ENCODE measurements at regions not wholly inside any gene's neighbourhood (a gene's known extent, or its start where the extent isn't known, plus 50 kb on each side); places are given as distances from the start of the nearest gene placed in this dataset.

DNA sequence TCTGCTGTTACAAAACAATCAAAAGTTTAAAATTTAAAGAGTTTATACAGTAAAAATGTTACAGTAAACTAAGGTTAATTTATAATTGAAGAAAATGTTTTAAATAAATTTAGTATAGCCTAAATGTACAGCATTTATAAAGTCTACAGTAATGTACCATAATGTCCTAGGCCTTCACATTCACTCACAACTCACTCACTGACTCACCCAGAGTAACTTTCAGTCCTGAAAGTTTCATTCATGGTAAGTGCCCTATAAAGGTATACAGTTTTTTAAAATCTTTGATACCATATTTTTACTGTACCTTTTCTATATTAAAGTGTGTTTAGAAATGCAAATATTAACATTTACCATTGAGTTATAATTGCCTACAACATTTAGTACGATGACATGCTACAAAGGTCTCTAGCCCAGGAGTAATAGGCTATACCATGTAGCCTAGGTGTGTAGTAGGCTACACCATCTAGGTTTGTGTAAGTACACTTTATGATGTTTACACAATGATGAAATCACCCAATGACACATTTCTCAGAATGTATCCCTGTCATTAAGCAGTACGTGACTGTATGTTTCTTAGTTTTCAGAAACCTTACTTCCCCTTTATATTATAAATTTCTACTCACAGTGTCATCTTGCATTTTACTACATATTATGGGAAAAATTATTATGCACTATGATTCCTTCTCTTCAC is 320.8 kb downstream of the ADAM29 start:
- H3K36me3 ChIP-seq (ENCODE audit: insufficient read depth, low read length) = no peaks in the 10 kb centered on the region
- H3K9me2 ChIP-seq (ENCODE audit: insufficient read depth, low read length) = no peaks in the 10 kb centered on the region
- POLR2A ChIA-PET = interaction anchor here (0.6 kb wide), 1 partner anchor 171 kb away, joined by 3 read pairs; no protein-coding TSS in a partner anchor
- H3K4me3 ChIP-seq (ENCODE audit: low read depth, low read length, poor library complexity, severe bottlenecking) = no peak overlapping the region
- peaks cover 5% of the 10 kb centered on the region; the same call in 1 of the 2 replicates for H3K9me3 ChIP-seq (ENCODE audit: low read length)
- H4K20me1 ChIP-seq (ENCODE audit: insufficient read depth, low read length) = no peaks in the 10 kb centered on the region
- TF ChIP-seq CTCF (conservative IDR thresholded peaks at IDR 0.05; ENCODE audit: low read length) (no peak), EZH2phosphoT487 (IDR thresholded peaks at IDR 0.05; ENCODE audit: borderline replicate concordance, low read depth, low read length) (no peak)
- H3K27ac ChIP-seq (ENCODE audit: low read depth, low read length, poor library complexity, severe bottlenecking) = no peak overlapping the region
- CTCF ChIA-PET (ENCODE audit: unreplicated experiment) = no interaction called here
- H3K4me1 ChIP-seq (ENCODE audit: insufficient read depth, low read length, poor library complexity, severe bottlenecking) = no peaks in the 10 kb centered on the region
- H2AFZ ChIP-seq (ENCODE audit: low read length) = no peak overlapping the region
- H3K4me2 ChIP-seq (ENCODE audit: low read length) = no peak overlapping the region
- DNase-seq (ENCODE audit: low spot score) = no peak
- intact Hi-C loops (cut with micrococcal nuclease; ENCODE audit: unreplicated experiment) = no loop called here
- no peaks in the 10 kb centered on the region for H3K79me2 ChIP-seq (ENCODE audit: insufficient read depth, low read depth, low read length)
- BruUV-seq (replicated peaks) = no TSS peak

- no peaks in the 10 kb centered on the region for H3K9me2 ChIP-seq (ENCODE audit: insufficient read depth, low read length)
- peaks cover 35% of the 10 kb centered on the region; the same call in 1 of the 2 replicates for H3K9me3 ChIP-seq (ENCODE audit: low read length)
- H3K4me1 ChIP-seq (ENCODE audit: insufficient read depth, low read length, poor library complexity, severe bottlenecking) = no peaks in the 10 kb centered on the region
- DNase-seq (ENCODE audit: low spot score) = no peak
- H4K20me1 ChIP-seq (ENCODE audit: insufficient read depth, low read length) = no peaks in the 10 kb centered on the region
- BruUV-seq (replicated peaks) = no TSS peak
- intact Hi-C loops (cut with micrococcal nuclease; ENCODE audit: unreplicated experiment) = no loop called here
- POLR2A ChIA-PET = no interaction called here
- no peak overlapping the region for H3K4me3 ChIP-seq (ENCODE audit: low read depth, low read length, poor library complexity, severe bottlenecking)
- no peak overlapping the region for H3K27ac ChIP-seq (ENCODE audit: low read depth, low read length, poor library complexity, severe bottlenecking)
- H3K4me2 ChIP-seq (ENCODE audit: low read length) = no peak overlapping the region
- no peaks in the 10 kb centered on the region for H3K79me2 ChIP-seq (ENCODE audit: insufficient read depth, low read depth, low read length)
- H2AFZ ChIP-seq (ENCODE audit: low read length) = no peak overlapping the region
- TF ChIP-seq CTCF (conservative IDR thresholded peaks at IDR 0.05; ENCODE audit: low read length) = no peak
- TF ChIP-seq EZH2phosphoT487 (IDR thresholded peaks at IDR 0.05; ENCODE audit: borderline replicate concordance, low read depth, low read length) = no peak
- CTCF ChIA-PET (ENCODE audit: unreplicated experiment) = no interaction called here
- H3K36me3 ChIP-seq (ENCODE audit: insufficient read depth, low read length) = no peaks in the 10 kb centered on the region; the same call in 1 of the 2 replicates
Observed at GRCh38 chr4:175246941-175247340, 328.8 kb downstream of the ADAM29 start.

DNA sequence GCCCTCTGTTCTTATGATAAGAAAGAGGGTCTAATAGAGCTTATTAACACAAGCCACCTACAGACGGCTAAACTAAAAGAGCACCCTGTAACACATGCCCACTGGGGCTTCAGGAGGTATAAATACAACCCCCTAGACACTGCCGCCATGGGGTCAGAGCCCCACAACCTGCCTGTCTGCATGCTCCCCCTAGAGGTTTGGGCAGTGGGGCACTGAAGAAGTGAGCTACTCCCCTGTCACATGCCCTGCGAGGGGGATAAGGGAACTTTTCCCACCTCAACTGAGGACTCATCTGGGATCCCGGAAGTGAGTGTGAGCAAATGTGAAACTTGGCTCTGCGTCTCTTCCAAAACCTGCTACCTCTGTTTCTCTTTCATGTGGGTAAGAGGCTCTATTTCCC is 334.5 kb downstream of the ADAM29 start:
- DNase-seq (ENCODE audit: low spot score) = no peak
- no peaks in the 10 kb centered on the region for H3K9me2 ChIP-seq (ENCODE audit: insufficient read depth, low read length)
- H3K4me3 ChIP-seq (ENCODE audit: low read depth, low read length, poor library complexity, severe bottlenecking) = no peak overlapping the region
- ChIA-PET CTCF (ENCODE audit: unreplicated experiment) (no interaction called here), POLR2A (interaction anchor here (0.6 kb wide), 2 partner anchors 172 to 382 kb away, joined by 3 to 6 read pairs; no protein-coding TSS in a partner anchor)
- no peak overlapping the region for H2AFZ ChIP-seq (ENCODE audit: low read length)
- TF ChIP-seq CTCF (conservative IDR thresholded peaks at IDR 0.05; ENCODE audit: low read length) (no peak), EZH2phosphoT487 (IDR thresholded peaks at IDR 0.05; ENCODE audit: borderline replicate concordance, low read depth, low read length) (no peak)
- H3K4me1 ChIP-seq (ENCODE audit: insufficient read depth, low read length, poor library complexity, severe bottlenecking) = no peaks in the 10 kb centered on the region
- H3K9me3 ChIP-seq (ENCODE audit: low read length) = peaks cover 25% of the 10 kb centered on the region; the same call in 1 of the 2 replicates
- H4K20me1 ChIP-seq (ENCODE audit: insufficient read depth, low read length) = no peaks in the 10 kb centered on the region
- H3K27ac ChIP-seq (ENCODE audit: low read depth, low read length, poor library complexity, severe bottlenecking) = no peak overlapping the region
- no TSS peak for BruUV-seq (replicated peaks)
- no peaks in the 10 kb centered on the region; the same call in 1 of the 2 replicates for H3K36me3 ChIP-seq (ENCODE audit: insufficient read depth, low read length)
- no peak overlapping the region for H3K4me2 ChIP-seq (ENCODE audit: low read length)
- intact Hi-C loops (cut with micrococcal nuclease; ENCODE audit: unreplicated experiment) = loop anchor here (1.0 kb wide), 3 partner anchors 324 to 488 kb away; no protein-coding TSS in a partner anchor
- no peaks in the 10 kb centered on the region for H3K79me2 ChIP-seq (ENCODE audit: insufficient read depth, low read depth, low read length)

Data from OCI-LY7 (cell line).